NOMO-1 treated with DMSO at 0.1 percent for 48 hours (cell line): ENCODE measurements at regions not wholly inside any gene's neighbourhood (a gene's known extent, or its start where the extent isn't known, plus 50 kb on each side); places are given as distances from the start of the nearest gene placed in this dataset.

Source experiments
- DNase-seq: peaks from one replicate; lab custom pipeline; 2025; ENCODE audit not compliant: unreplicated experiment; lab: John Stamatoyannopoulos, UW

DNA sequence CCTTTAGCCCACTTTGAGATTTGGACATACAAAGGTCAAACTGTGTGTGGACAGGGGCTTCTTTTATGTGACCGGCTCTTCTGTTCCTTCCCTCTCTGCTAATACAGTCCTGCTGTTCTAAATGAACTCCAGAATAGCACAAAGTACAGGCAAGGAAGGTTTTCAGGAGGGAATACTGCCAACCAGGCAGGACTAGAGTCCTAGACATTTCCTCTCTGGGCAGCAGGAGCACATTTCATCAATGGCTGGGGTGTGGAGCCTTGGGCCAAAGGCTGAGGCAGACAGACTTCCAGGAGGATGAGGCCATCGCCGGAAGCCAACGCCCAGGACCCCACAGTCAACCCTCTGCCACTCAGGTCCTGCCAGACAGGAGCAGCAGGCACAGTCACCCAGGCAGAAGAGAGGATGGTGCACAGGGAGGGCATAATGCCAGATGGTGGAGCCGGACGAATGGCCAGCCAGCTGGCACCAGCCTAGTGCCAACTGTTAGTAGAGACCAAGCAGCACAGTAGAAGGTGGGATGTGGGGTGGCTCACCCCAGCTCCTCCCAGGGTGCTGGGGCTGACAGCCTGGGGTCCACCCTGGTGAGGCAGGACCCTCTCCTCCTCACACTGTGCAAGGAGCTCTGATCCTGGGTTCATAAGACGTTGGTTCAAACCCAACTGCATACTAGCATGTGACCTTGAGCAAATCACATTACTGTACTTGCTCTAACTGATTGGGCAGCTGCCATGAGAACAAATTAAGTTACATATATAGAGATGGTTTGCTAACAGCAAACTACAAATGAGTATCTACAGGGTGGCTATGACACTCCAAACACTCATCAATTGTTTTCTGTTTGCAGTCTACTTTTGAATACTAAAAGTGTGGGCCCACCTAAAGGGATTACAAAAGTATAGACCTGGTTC is 410.7 kb downstream of the SIPA1L2 start:
- DNase-seq = no peak

DNA sequence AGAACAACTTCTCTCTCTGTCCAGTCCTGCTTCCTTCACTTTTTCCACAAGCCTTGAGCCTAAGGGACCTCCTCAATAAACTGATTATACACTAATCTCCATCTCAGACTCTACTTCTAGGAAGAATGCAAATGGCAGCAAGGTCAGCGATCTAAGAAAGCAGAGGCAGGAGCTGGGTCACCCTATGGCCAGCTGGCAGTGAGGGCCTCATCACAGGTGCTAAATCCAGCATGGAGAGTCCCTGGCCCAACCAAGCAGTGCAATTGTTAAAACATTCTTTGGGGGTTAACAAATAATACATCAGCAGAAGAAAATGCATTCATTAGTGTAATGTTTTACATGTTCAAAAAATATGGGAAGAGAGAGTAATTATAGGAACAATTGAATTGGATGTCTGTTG is 416.0 kb downstream of the SIPA1L2 start:
- DNase-seq = no peak

DNA sequence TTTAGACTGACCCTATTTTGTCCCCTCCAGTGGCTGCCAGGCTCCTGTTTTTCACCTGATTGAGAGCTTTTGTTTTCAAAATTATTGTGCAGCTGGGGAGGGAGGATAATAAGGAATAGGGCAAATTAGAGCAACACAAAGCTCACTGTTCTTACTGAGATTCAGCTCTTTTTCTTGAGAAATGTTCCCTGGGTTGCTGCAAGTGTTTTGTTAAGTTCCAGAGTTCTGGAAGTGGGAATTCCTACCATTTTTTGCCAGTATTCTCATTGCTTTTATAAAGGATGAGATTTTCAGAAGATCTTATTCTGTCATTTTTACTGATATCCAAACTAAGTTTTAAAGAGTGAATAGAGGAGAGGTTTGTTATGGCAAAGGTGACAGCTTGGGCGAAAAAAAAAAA is 417.7 kb downstream of the SIPA1L2 start:
- no peak for DNase-seq

DNA sequence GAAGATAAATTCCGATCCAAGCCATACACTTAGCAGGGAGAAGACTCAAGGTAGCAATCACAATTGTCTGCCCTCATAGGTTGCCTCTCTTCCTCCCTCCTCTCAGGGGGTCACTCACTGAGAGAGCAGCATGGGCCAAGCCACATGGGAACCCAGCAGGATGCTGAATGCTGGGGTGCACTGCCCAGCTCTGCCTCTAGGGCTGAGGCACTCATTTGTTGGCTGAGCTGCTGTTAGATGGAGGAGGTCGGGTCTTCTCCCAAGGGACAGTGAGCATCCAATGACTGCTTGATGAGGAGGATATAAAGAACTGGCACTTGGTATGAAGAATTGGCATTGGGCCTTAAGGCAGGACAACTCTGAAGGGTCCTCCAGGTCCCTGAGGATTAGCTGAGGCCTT is 418.8 kb downstream of the SIPA1L2 start:
- DNase-seq = no peak

DNA sequence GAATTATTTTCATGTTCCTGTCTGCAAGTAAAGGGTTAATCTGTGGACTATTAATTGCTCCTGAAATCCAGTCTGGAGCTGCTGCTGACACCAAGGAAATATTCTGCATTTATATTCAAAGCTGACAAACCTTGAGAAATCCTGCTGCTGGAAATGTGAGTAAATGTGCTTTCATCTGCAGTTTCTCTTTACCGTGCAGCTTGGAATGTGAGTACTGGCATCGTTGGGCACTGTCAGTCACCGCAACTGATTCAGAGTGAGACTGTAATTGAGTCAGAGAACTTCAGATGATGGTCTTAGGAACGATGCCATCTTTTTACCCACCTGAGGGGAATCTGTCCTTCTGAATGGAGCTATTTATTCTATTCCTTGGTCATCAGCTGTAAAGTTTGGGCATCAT is 420.6 kb downstream of the SIPA1L2 start:
- DNase-seq = no peak

DNA sequence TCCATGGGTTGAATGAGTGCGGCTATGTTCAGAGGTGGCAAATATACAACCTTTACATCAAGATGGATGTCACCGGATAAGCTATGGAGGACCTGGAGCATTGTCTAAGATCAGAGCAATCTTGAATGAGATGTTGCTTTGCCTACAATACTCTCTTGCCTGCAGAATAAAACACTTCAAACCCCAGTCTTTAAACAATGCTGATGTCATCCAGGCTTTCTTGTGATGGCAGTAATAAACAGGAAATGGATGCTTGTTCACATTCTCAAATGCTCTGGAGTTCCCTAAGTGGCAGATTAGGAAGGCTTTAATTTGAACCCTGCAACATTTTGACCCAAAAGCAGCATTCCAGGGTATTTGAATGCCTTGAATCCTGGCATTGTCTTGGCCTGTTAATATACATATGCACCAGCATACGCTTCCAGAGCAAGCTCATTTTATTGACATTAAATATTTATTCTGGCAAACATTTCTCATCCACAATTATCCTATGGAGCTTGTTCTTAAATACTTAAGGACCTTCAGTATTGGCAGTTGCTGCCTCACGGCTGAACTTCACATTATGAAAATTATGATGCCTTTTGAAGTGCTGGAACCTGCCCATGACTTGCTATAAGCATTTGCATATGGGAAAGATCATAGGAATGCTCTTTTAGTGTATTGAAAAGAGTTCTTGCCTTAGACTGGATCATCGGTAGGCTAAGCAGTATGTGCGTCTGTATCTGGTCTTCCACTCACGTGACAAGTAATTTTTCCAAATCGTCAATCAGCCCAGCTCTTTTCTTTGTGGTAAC is 422.7 kb downstream of the SIPA1L2 start:
- DNase-seq = no peak

DNA sequence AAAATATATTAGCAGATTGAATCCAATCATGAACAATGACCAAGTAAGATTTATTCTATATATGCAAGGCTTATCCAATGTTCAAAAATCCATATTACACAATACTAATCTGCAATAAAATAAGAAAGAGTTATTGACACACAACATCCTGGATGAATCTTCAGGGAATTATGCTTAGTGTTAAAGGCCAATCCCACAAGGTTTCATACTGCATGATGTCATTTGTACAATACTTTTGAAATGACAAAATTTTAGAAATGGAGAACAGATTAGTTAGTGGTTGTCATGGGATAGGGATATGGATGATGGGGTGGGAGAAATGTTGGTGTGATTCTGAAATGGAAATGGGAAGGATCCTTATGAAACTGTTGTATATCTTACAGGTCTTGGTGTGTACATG is 425.7 kb downstream of the SIPA1L2 start:
- no peak for DNase-seq

DNA sequence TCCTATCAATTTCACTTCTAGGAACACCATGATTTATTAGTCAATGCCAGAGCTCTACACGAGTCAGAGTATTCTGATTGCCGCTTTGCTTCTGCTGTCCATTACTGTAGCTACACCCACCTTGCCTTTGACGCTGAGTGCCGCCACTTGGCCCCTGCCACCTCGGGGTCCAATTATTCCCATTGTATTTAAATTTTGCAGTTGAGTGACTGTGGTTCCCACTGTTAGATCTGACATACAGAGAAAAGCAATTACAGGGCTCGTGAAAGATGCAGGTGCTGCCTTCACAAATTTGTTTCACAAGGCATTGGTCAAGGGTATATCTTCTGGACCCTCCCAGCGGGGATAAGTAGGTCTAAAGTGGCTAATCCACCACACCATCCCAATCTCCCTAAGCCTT is 428.9 kb downstream of the SIPA1L2 start:
- DNase-seq = no peak

DNA sequence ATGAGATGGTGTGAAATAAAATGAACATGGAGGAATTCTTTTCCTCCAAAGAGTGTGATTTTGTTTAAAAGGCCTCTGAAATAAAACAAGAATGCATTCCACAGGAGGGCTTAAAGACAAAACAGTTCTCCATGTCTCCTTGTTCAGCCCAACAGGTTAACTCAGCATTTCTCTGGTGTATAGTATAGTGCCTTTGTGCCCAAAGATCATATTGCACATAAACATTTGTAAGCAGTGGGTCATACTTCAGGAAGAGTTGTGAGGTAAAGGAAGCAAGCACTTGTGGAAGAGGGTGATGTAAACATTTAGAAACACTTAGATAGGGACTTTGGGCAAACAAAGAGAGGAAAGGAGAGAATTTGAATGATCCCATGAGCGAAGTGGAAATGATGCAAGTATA is 433.9 kb downstream of the SIPA1L2 start:
- DNase-seq = no peak

DNA sequence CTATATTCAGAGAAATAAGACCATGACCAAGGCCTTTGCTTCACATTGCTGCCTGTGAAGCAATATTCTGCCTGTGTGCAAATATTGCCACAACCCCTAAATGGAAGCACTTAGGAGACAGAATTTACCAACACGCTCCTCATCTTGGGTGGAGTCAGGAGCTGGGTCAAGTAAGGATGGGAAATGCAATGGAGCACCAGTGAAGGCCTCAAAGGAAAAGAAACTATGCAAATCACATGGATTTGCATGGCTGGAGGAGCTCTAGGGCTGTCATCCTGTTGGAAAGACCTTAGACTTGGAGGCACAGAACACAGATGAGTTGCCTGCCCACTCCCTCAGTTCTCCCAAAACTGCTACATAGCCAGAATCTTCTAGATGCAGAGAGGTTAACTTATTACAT is 435.5 kb downstream of the SIPA1L2 start:
- no peak for DNase-seq

DNA sequence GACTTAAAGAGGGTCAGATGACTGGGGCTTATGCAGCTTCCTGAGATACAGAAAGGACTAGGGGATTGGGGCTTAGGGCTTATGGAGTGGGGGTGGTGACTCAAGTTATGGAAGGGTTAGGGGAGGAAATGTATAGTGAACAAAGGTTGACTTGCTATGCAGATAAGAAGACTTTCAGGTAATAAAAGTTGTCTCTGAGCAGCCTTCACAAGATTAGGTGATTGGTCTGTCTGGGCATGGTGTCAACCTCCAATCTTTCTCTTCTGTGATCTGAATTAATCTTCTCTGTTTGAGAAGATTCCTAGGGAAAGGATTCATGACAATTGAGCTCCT is 436.5 kb downstream of the SIPA1L2 start:
- no peak for DNase-seq

DNA sequence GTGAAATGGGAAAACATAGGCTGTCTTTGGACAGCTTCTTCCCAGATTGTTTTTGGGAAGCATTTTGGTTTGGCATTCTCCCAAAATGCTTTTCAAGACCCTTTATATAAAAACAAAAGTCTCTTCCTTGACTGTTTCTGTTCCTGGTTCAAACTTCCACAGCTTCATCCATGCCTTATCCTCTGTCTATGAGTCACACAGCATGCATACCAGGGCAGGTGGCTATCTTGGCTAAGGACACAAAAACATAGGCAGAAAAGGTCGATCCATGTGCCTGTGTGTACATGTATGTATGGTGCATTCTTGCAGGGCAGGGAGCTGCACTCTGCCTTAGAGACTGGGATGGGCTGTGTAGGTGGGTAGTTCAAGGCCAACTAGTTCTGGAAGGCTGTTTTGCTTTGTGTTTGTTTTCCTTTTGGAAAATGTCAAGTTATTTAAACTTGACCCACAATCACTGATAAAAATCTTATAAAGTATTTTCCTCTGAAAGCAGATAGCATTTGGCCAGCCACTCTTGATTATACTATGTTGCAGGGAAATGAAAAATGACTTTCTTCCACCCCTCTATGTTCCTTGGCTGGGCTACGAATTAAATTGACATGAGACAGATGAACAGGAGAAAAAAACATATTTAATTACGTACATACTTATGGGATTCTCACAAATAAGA is 437.0 kb downstream of the SIPA1L2 start:
- DNase-seq = no peak

DNA sequence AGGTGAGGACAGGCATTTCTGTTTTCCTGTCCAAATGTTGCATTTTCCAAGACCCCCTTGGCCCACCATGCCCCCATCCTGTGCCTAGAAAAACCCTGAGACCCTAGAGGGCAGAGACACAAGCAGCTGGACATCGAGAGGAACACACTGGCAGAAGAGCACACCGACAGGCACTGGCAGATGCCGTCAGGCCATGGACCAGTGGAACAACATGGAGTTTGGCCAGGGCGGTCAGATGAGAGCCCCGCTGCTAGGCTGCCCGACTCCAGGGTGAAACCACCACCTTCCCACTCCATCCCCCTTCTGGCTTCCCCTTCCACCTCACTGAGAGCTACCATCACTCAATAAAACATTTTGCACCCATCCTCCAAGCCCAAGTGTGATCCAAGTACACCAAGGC is 438.4 kb downstream of the SIPA1L2 start:
- DNase-seq = no peak

DNA sequence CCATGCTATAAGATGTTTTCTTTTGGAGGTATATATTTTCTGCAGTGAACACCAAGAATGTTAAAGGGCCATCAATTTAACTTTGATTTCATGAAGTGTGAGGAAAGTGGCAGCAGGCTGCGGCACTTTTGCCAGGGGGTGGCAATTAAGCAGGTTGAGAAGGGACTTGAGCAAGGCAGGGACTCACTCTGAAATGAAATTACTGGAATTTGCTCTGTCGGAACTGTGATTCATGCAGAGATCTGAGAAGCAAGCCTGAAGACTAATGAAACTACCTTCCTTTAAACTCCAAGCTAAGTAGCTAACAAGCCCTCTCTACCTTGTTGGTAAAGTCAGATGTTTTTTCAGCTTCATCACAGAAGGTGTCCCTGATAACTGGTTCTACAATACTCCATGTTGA is 441.6 kb downstream of the SIPA1L2 start:
- DNase-seq = no peak

DNA sequence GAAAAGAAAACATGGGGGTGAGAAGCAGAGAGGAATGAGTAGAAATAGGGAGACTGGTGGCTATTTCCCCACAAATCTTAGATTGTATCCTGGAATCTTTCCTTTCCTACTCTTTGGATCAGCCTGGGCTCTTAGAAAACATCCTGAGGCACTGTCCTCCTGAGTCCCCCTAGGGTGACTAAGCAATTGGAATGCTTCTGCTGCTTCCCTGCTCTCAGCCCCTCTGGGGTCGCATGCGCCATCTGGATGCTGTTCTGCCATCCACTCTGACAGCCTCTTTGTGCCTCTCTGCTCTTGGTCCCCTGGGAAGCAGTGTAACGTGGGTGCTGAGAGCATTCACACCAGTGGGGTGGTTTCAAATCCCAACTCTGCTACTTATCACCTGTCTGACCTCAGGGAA is 443.0 kb downstream of the SIPA1L2 start:
- DNase-seq = no peak

DNA sequence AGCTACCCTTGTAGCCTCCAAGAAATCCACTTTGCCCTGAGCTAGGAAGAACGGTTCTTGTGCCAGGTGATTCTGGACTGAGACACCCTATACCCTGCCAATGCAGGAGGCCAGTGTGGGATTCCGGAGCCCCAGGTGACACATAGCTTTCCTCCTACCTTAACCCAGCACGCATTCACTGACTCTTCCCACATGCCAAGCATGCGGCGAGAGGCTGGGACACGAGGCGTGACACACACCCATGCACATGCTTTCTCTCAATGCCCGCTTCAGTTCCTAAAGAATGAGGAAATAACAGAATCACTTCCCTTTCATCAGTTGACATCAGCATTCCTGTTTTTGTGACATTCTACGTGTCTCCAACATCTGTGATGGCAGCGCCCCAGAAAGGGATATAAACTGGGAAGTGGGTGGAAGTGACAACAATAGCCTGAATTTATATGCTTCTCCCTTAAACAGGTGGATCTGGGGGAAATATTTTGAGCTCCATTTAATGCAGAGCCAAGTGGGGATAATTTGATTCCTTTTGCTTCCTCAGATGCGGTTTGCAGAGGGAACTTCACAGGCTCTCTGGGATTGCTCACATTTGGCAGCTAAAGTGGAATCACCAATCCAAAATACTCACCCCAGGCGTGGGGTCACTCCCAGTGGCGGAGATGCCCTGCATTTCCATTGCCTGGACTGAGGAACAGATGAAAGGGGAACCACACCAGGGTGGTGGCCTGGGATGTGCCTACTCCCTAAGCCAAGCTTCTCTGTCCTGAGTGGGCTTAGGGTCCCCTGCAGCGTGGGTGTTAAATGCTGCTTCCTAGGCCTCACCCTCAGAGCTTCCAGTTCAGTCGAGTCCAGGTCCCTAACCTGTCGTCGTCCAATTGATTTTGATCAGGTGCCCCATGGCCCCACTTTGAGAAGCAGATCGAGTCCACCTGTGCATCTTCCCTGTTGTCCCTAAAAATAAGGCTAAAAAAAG is 445.1 kb downstream of the SIPA1L2 start:
- DNase-seq = no peak

DNA sequence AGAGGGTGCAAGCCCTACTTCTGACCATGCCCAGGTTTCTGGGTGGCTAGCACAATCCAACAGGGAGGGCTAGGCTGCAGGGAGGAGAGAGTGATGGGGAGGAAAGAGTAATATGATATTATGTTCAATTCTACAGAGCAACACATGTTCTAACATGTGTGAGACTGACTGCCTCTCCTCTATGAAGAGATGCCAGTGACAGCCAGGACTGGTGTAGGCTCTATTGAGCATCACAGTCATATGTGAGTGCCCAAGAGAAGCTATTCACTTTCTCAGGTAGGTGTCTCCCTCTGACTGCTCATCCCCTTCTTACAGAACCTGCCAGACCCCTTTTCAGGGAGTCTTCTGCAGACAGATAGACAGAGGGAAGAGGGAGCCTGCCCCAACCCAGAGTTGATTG is 446.1 kb downstream of the SIPA1L2 start:
- DNase-seq = no peak

DNA sequence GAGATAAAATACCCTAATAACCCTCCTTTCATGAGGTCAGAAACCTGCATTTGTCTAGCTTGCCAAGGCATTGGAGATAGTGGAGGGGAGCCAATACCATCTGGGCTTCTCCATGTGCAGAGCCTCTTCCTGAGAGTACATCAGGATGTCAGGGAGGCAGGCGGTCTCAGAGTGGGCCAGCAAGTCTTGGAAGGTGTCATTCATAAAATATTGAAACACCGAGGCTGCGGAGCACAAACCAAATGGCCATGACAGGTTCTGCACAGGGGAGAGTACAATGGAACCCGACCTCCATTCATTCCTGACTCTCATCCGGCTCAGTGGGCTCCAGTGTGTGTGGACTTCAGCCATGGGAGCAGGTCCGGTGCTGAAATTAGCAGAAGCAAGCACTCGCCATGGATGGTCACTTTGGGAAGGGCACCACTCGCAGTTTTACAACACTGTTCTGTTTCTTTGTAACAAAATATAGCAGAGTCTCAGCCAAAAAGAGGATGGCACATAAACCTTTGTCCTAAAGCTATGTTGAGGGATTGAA is 446.6 kb downstream of the SIPA1L2 start:
- DNase-seq = no peak

DNA sequence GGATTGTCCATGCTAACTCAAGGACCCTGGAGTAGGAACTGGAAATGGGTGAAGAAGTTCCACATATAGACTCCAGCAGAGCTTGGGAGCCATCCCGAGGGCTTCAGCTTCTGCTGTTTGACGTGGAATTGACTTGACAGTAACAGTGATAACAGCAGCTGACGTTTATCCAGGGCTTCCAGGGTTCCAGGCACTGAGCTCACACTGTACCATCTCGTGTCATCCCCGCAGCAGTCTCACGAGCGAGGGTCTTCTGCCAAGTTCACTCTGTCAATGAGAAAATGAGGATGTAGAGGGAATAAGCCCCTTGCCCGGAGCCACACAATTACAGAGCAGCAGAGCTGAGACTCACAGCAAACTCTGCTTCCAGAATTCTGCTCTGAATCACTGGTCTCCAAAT is 447.7 kb downstream of the SIPA1L2 start:
- DNase-seq = no peak

DNA sequence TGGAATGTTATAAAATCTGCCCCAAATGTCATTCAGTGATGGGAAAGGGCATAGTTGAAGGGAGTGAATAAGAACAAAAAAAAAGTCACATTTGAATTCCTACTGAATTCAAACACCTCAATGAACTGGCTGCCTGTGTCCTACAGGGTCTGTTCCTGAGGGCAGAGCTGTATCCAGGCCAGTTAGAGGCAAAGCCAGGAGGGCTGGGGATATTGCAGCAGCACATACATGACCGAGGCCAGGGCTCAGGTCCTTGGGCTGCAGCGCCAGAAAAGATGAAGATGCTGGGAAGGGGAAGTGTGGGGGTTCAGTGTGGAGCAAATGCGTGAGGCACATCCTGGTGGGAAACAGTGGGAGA is 449.2 kb downstream of the SIPA1L2 start:
- DNase-seq = no peak
